Neural progenitor cell (in vitro differentiated cells): ENCODE measurements at regions not wholly inside any gene's neighbourhood (a gene's known extent, or its start where the extent isn't known, plus 50 kb on each side); places are given as distances from the start of the nearest gene placed in this dataset.

Source experiments
- CTCF ChIP-seq: fragments of 200-600 bp; sonication (generic); IDR thresholded peaks from 2 replicates; pipeline ENCODE4 v1.5.1; 2017; ENCODE audit warnings: antibody characterized with exemption, mild to moderate bottlenecking
- EZH2phosphoT487 ChIP-seq: fragments of 200-600 bp; sonication (generic); IDR thresholded peaks from 2 replicates; pipeline ENCODE4 v1.6.1; 2017; ENCODE audit warnings: antibody characterized with exemption

- no peak for TF ChIP-seq CTCF
- no peak for TF ChIP-seq EZH2phosphoT487
These were observed 176.6 kb downstream of the IL20RB start for GRCh38 chr3:137134431-137134830.
